ENCODE measurements at regions not wholly inside any gene's neighbourhood (a gene's known extent, or its start where the extent isn't known, plus 50 kb on each side); places are given as distances from the start of the nearest gene placed in this dataset.
"Not testable (repeated sequence)": the region's sequence is repeated elsewhere in the genome, so short reads cannot be mapped to it uniquely, and the experiment has no call there.

DNA sequence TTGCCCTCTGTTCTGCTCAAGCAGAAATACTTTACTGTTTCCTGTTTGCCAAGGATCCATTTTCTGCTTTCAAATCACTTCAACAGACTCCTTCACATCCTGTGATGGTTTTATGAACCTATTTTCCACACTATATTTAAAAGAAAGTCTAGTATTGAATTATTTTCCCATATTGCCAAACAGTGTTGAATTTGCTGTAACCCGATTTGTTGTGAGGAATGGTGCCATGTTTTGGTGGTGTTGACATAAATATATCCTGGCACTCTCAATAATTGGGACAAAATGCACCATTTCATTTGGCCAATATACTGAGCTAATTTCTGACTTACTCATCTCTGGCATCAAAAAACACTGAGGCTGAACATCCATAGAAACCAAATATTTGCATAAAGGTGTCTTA lies 615.4 kb upstream of the SEMA3D start:
- no peak overlapping the region for H3K9ac ChIP-seq (ENCODE audit: low read length)
- no peaks in the 10 kb centered on the region for H3K79me2 ChIP-seq (ENCODE audit: insufficient read depth, low read length)
- H3K27ac ChIP-seq (ENCODE audit: low read depth, low read length, poor library complexity, severe bottlenecking) = no peak overlapping the region
- no peak for TF ChIP-seq CTCF (IDR thresholded peaks at IDR 0.05; ENCODE audit: low read length)
- no peak for TF ChIP-seq EZH2 (IDR thresholded peaks at IDR 0.05; ENCODE audit: borderline replicate concordance, low read length)
- H3K9me3 ChIP-seq (ENCODE audit: low read length) = no peaks in the 10 kb centered on the region
- no peaks in the 10 kb centered on the region for H4K20me1 ChIP-seq (ENCODE audit: insufficient read depth, low read length)
- H3K36me3 ChIP-seq (ENCODE audit: insufficient read depth, low read length) = no peaks in the 10 kb centered on the region
- no peak overlapping the region for H2AFZ ChIP-seq (ENCODE audit: low read length)
- H3K4me2 ChIP-seq (ENCODE audit: low read length) = no peak overlapping the region
- no peak overlapping the region for H3K4me3 ChIP-seq (ENCODE audit: low read depth, low read length, poor library complexity, severe bottlenecking)
- no peaks in the 10 kb centered on the region for H3K27me3 ChIP-seq (ENCODE audit: insufficient read depth, low read length)
- H3K9me2 ChIP-seq (ENCODE audit: low read depth, low read length) = peaks cover 2% of the 10 kb centered on the region; the same call in 1 of the 2 replicates
- no peaks in the 10 kb centered on the region for H3F3A ChIP-seq (ENCODE audit: insufficient read depth, low read length)
- no peaks in the 10 kb centered on the region for H3K4me1 ChIP-seq (ENCODE audit: insufficient read depth, low read length, severe bottlenecking)

GRCh38 chr7:85796956-85797355 lies 610.1 kb upstream of the SEMA3D start:
- Histone ChIP-seq H3K79me2 (ENCODE audit: insufficient read depth, low read length) (no peaks in the 10 kb centered on the region), H4K20me1 (ENCODE audit: insufficient read depth, low read length) (no peaks in the 10 kb centered on the region), H3K4me3 (ENCODE audit: low read depth, low read length, poor library complexity, severe bottlenecking) (no peak overlapping the region), H3K4me1 (ENCODE audit: insufficient read depth, low read length, severe bottlenecking) (no peaks in the 10 kb centered on the region), H3K9ac (ENCODE audit: low read length) (no peak overlapping the region), H3K9me3 (ENCODE audit: low read length) (0 out of 2 replicates have a peak, but pooled peaks cover 3% of the 10 kb centered on the region), H3K27me3 (ENCODE audit: insufficient read depth, low read length) (no peaks in the 10 kb centered on the region), H3K36me3 (ENCODE audit: insufficient read depth, low read length) (no peaks in the 10 kb centered on the region), H3F3A (ENCODE audit: insufficient read depth, low read length) (no peaks in the 10 kb centered on the region), H3K27ac (ENCODE audit: low read depth, low read length, poor library complexity, severe bottlenecking) (no peak overlapping the region), H3K4me2 (ENCODE audit: low read length) (no peak overlapping the region), H2AFZ (ENCODE audit: low read length) (no peak overlapping the region), H3K9me2 (ENCODE audit: low read depth, low read length) (peaks cover 2% of the 10 kb centered on the region; the same call in 1 of the 2 replicates)
- TF ChIP-seq CTCF (IDR thresholded peaks at IDR 0.05; ENCODE audit: low read length) (no peak), EZH2 (IDR thresholded peaks at IDR 0.05; ENCODE audit: borderline replicate concordance, low read length) (no peak)

DNA sequence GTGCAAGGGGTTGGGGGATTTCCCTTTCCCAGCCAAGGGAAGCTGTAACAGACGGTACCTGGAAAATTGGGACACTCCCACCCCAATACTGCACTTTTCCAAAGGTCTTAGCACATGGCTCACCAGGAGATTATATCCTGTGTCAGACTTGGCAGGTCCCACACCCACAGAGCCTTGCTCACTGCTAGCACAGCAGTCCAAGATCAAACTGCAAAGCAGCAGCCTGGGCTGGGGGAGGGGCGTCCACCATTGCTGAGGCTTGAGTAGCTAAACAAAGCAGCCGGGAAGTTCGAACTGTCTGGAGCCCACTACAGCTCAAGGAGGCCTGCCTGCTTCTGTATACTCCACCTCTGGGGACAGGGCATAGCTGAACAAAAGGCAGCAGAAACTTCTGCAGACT lies 604.2 kb upstream of the SEMA3D start:
- not testable (repeated sequence) for H3K27me3 ChIP-seq (ENCODE audit: insufficient read depth, low read length); H3F3A ChIP-seq (ENCODE audit: insufficient read depth, low read length); H3K4me3 ChIP-seq (ENCODE audit: low read depth, low read length, poor library complexity, severe bottlenecking); H3K4me2 ChIP-seq (ENCODE audit: low read length); H3K9ac ChIP-seq (ENCODE audit: low read length); H4K20me1 ChIP-seq (ENCODE audit: insufficient read depth, low read length); H3K4me1 ChIP-seq (ENCODE audit: insufficient read depth, low read length, severe bottlenecking); H3K36me3 ChIP-seq (ENCODE audit: insufficient read depth, low read length); H2AFZ ChIP-seq (ENCODE audit: low read length); H3K27ac ChIP-seq (ENCODE audit: low read depth, low read length, poor library complexity, severe bottlenecking); H3K79me2 ChIP-seq (ENCODE audit: insufficient read depth, low read length); H3K9me3 ChIP-seq (ENCODE audit: low read length); H3K9me2 ChIP-seq (ENCODE audit: low read depth, low read length)

DNA sequence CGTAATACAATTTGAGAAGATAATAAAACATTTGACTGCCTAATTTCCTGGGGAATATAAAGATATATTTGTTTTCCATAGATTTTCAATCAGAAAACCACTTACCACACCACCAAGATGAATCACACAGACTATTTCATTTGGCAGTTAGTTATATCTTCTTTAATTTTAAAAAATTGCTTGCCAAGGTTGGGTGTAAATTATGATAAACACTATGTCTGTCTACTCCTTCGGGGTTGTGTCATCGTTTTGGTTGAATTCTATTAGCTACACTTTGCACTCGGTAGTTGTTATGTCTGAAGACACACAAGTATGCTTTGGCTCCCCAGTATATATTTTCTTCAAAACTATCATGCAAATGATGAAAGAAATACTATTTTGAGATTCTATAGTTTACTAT lies 594.8 kb upstream of the SEMA3D start:
- Histone ChIP-seq H3K4me1 (ENCODE audit: insufficient read depth, low read length, severe bottlenecking) (no peaks in the 10 kb centered on the region), H3F3A (ENCODE audit: insufficient read depth, low read length) (no peaks in the 10 kb centered on the region), H3K27ac (ENCODE audit: low read depth, low read length, poor library complexity, severe bottlenecking) (no peak overlapping the region), H3K9ac (ENCODE audit: low read length) (no peak overlapping the region), H2AFZ (ENCODE audit: low read length) (no peak overlapping the region), H3K4me2 (ENCODE audit: low read length) (no peak overlapping the region), H4K20me1 (ENCODE audit: insufficient read depth, low read length) (no peaks in the 10 kb centered on the region), H3K9me3 (ENCODE audit: low read length) (0 out of 2 replicates have a peak, but pooled peaks cover 2% of the 10 kb centered on the region), H3K4me3 (ENCODE audit: low read depth, low read length, poor library complexity, severe bottlenecking) (no peak overlapping the region), H3K9me2 (ENCODE audit: low read depth, low read length) (no peaks in the 10 kb centered on the region; the same call in 1 of the 2 replicates), H3K79me2 (ENCODE audit: insufficient read depth, low read length) (no peaks in the 10 kb centered on the region), H3K36me3 (ENCODE audit: insufficient read depth, low read length) (no peaks in the 10 kb centered on the region), H3K27me3 (ENCODE audit: insufficient read depth, low read length) (no peaks in the 10 kb centered on the region)
- no peak for TF ChIP-seq EZH2 (IDR thresholded peaks at IDR 0.05; ENCODE audit: borderline replicate concordance, low read length)
- TF ChIP-seq CTCF (IDR thresholded peaks at IDR 0.05; ENCODE audit: low read length) = no peak

Measured in OCI-LY1 (cell line).